MM.1S (cell line): ENCODE measurements at regions not wholly inside any gene's neighbourhood (a gene's known extent, or its start where the extent isn't known, plus 50 kb on each side); places are given as distances from the start of the nearest gene placed in this dataset.

Experiments used
- EZH2 ChIP-seq: fragments of 300-600 bp; sonication (generic); optimal IDR thresholded peaks from 2 replicates; pipeline ENCODE3; 2017; ENCODE audit warnings: low read depth, mild to moderate bottlenecking, antibody characterized with exemption, low read length, mixed read lengths
- EZH2phosphoT487 ChIP-seq: fragments of 300-600 bp; sonication (generic); IDR thresholded peaks from 2 replicates; pipeline ENCODE4 v1.6.1; 2018; ENCODE audit warnings: antibody characterized with exemption, low read length
- TF ChIP-seq, protein P1 (sequence below): fragments of 300-600 bp; sonication (generic); IDR thresholded peaks from 2 replicates; pipeline ENCODE4 v1.5.1; 2016; ENCODE audit warnings: antibody characterized with exemption, low read length, mixed read lengths

- TF ChIP-seq, protein P1, sequence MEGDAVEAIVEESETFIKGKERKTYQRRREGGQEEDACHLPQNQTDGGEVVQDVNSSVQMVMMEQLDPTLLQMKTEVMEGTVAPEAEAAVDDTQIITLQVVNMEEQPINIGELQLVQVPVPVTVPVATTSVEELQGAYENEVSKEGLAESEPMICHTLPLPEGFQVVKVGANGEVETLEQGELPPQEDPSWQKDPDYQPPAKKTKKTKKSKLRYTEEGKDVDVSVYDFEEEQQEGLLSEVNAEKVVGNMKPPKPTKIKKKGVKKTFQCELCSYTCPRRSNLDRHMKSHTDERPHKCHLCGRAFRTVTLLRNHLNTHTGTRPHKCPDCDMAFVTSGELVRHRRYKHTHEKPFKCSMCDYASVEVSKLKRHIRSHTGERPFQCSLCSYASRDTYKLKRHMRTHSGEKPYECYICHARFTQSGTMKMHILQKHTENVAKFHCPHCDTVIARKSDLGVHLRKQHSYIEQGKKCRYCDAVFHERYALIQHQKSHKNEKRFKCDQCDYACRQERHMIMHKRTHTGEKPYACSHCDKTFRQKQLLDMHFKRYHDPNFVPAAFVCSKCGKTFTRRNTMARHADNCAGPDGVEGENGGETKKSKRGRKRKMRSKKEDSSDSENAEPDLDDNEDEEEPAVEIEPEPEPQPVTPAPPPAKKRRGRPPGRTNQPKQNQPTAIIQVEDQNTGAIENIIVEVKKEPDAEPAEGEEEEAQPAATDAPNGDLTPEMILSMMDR = no peak
- TF ChIP-seq EZH2 = no peak
- no peak for TF ChIP-seq EZH2phosphoT487
Measured at GRCh38 chr16:66296591-66296990, 69.9 kb upstream of the CDH5 start.
